Neuronal stem cell (in vitro differentiated cells): ENCODE measurements at regions not wholly inside any gene's neighbourhood (a gene's known extent, or its start where the extent isn't known, plus 50 kb on each side); places are given as distances from the start of the nearest gene placed in this dataset.
A peak's percentile ranks its signal among the peaks of the same experiment; 100 is the strongest.

Experiments
- DNase-seq: peaks from one replicate; pipeline ENCODE4 v3.0.0-alpha.2; 2013; ENCODE audit warnings: low spot score
- H2AFZ ChIP-seq: one replicate; pipeline ENCODE4 v1.6.1; 2013; ENCODE audit warnings: mild to moderate bottlenecking, low read length, inconsistent platforms
- H2AK5ac ChIP-seq: 2 replicates; pipeline ENCODE4 v1.6.1; 2013; ENCODE audit warnings: low read depth, mild to moderate bottlenecking, inconsistent platforms, low read length, moderate library complexity, mixed read lengths
- H2BK120ac ChIP-seq: 2 replicates; pipeline ENCODE4 v1.6.1; 2013; ENCODE audit warnings: low read depth, mild to moderate bottlenecking, inconsistent platforms, low read length, moderate library complexity, mixed read lengths
- H2BK12ac ChIP-seq: one replicate; pipeline ENCODE4 v1.6.1; 2013; ENCODE audit warnings: low read length, inconsistent platforms
- H2BK15ac ChIP-seq: 2 replicates; pipeline ENCODE4 v1.6.1; 2013; ENCODE audit warnings: mild to moderate bottlenecking, low read length, inconsistent platforms, mixed read lengths
- H2BK5ac ChIP-seq: one replicate; pipeline ENCODE4 v1.6.1; 2013; ENCODE audit warnings: inconsistent platforms, mild to moderate bottlenecking, low read length, moderate library complexity
- H3K14ac ChIP-seq: one replicate; pipeline ENCODE4 v1.6.1; 2013; ENCODE audit warnings: low read length, inconsistent platforms
- H3K18ac ChIP-seq: 2 replicates; pipeline ENCODE4 v1.6.1; 2013; ENCODE audit warnings: low read length, inconsistent platforms
- H3K23ac ChIP-seq: 2 replicates; pipeline ENCODE4 v1.6.1; 2013; ENCODE audit warnings: low read depth, mild to moderate bottlenecking, mixed read lengths, low read length, inconsistent platforms; ENCODE audit not compliant: poor library complexity
- H3K27ac ChIP-seq: replicated peaks from 3 replicates; pipeline ENCODE4 v1.5.1; 2013; ENCODE audit warnings: low read length, inconsistent platforms
- H3K27me3 ChIP-seq, 3 experiments: 2 replicates each; pipeline ENCODE4 v1.6.1; 2013; ENCODE audit warnings: low read length in 3 of 3, mild to moderate bottlenecking in 2 of 3, inconsistent platforms in 1 of 3, low read depth in 1 of 3, mixed read lengths in 1 of 3, moderate library complexity in 1 of 3; ENCODE audit not compliant: control insufficient read depth in 3 of 3, insufficient read depth in 3 of 3
- H3K36me3 ChIP-seq, 2 donors: replicated peaks in 1 of 2; 2 replicates each; pipeline ENCODE4 v1.6.1; 2013; ENCODE audit warnings: low read length in 2 of 2; ENCODE audit not compliant: control insufficient read depth in 2 of 2, insufficient read depth in 2 of 2
- H3K4ac ChIP-seq: 2 replicates; pipeline ENCODE4 v1.6.1; 2013; ENCODE audit warnings: inconsistent platforms, mild to moderate bottlenecking, low read length, moderate library complexity
- H3K4me1 ChIP-seq, 2 donors: 1 replicate in 1 of 2; 2 replicates in 1 of 2; pipeline ENCODE4 v1.6.1; 2013; ENCODE audit warnings: low read length in 2 of 2, low read depth in 1 of 2; ENCODE audit not compliant: control insufficient read depth in 2 of 2, insufficient read depth in 1 of 2
- H3K4me2 ChIP-seq: one replicate; pipeline ENCODE4 v1.6.1; 2013; ENCODE audit warnings: mild to moderate bottlenecking, low read length, inconsistent platforms; ENCODE audit not compliant: insufficient read depth, poor library complexity, severe bottlenecking
- H3K4me3 ChIP-seq, 2 donors: 2 replicates each; pipeline ENCODE4 v1.5.1; 2013; ENCODE audit warnings: low read length in 2 of 2, mild to moderate bottlenecking in 2 of 2, inconsistent platforms in 1 of 2, moderate library complexity in 1 of 2
- H3K79me1 ChIP-seq: one replicate; pipeline ENCODE4 v1.6.1; 2013; ENCODE audit warnings: low read depth, mild to moderate bottlenecking, inconsistent platforms, low read length, moderate library complexity
- H3K9ac ChIP-seq: one replicate; pipeline ENCODE4 v1.6.1; 2013; ENCODE audit warnings: mild to moderate bottlenecking, low read depth, low read length, inconsistent platforms; ENCODE audit not compliant: poor library complexity
- H3K9me3 ChIP-seq, 2 donors: replicated peaks in 1 of 2; 2 replicates each; pipeline versions ENCODE3 to v1.6.1; 2013; ENCODE audit warnings: low read length in 2 of 2, mild to moderate bottlenecking in 2 of 2, inconsistent platforms in 1 of 2, low read depth in 1 of 2, mixed read lengths in 1 of 2, moderate library complexity in 1 of 2; ENCODE audit not compliant: control insufficient read depth in 2 of 2, insufficient read depth in 1 of 2
- H4K8ac ChIP-seq: one replicate; pipeline ENCODE4 v1.6.1; 2013; ENCODE audit warnings: low read depth, mild to moderate bottlenecking, inconsistent platforms, low read length, moderate library complexity
- H4K91ac ChIP-seq: one replicate; pipeline ENCODE4 v1.6.1; 2013; ENCODE audit warnings: low read length, low read depth, mild to moderate bottlenecking, inconsistent platforms; ENCODE audit not compliant: poor library complexity
- WGBS, 2 donors: extraction: QIAGEN DNeasy Blood & Tissue Kit; methylation state at CpG; one replicate each; pipeline ENCODE4 v1.1.7; 2013; ENCODE audit warnings: missing lambda C conversion rate in 2 of 2, mixed read lengths in 1 of 2; ENCODE audit not compliant: insufficient read length in 2 of 2, insufficient replicate concordance in 1 of 2; ENCODE audit errors: extremely low coverage in 2 of 2; 5-methylcytosine and 5-hydroxymethylcytosine counted together

GRCh38 chr12:59168647-59169046, 248.3 kb upstream of the LRIG3 start:
- Histone ChIP-seq H4K91ac (no peak overlapping the region), H3K27ac (no peak overlapping the region), H2AFZ (no peak overlapping the region), H3K4me1 (peaks cover 0 to 3% of the 10 kb centered on the region in 2 donors), H2AK5ac (no peak overlapping the region), H2BK12ac (no peak overlapping the region), H2BK15ac (no peak overlapping the region), H2BK5ac (no peak overlapping the region), H3K18ac (no peak overlapping the region), H2BK120ac (no peak overlapping the region), H3K79me1 (no peaks in the 10 kb centered on the region), H4K8ac (no peak overlapping the region), H3K4me3 (no peak overlapping the region), H3K9ac (no peak overlapping the region), H3K23ac (no peak overlapping the region), H3K4me2 (no peak overlapping the region), H3K14ac (no peak overlapping the region), H3K9me3 (no peaks in the 10 kb centered on the region), H3K4ac (no peak overlapping the region), H3K36me3 (no peaks in the 10 kb centered on the region), H3K27me3 (no peaks in the 10 kb centered on the region)
- DNase-seq: no peak
- WGBS, 2 donors: no CpG with 5 or more reads among the region's 2 CpGs

GRCh38 chr12:59166457-59166856, 246.2 kb upstream of the LRIG3 start:
- WGBS, 2 donors: no CpG with 5 or more reads among the region's 1 CpG
- no peaks in the 10 kb centered on the region for H3K36me3 ChIP-seq
- H3K27me3 ChIP-seq: no peaks in the 10 kb centered on the region
- H4K8ac ChIP-seq: no peak overlapping the region
- H2BK120ac ChIP-seq: no peak overlapping the region
- H2AFZ ChIP-seq: no peak overlapping the region
- no peak overlapping the region for H2BK5ac ChIP-seq
- H3K4me2 ChIP-seq: no peak overlapping the region
- H3K14ac ChIP-seq: no peak overlapping the region
- H2AK5ac ChIP-seq: no peak overlapping the region
- no peak overlapping the region for H3K4ac ChIP-seq
- H3K18ac ChIP-seq: no peak overlapping the region
- no peak for DNase-seq
- H2BK12ac ChIP-seq: no peak overlapping the region
- no peak overlapping the region for H3K27ac ChIP-seq
- H3K4me3 ChIP-seq: no peak overlapping the region
- peaks cover 0 to 3% of the 10 kb centered on the region in 2 donors for H3K4me1 ChIP-seq
- no peak overlapping the region for H3K9ac ChIP-seq
- H2BK15ac ChIP-seq: no peak overlapping the region
- no peaks in the 10 kb centered on the region for H3K79me1 ChIP-seq
- H4K91ac ChIP-seq: no peak overlapping the region
- H3K9me3 ChIP-seq: no peaks in the 10 kb centered on the region
- H3K23ac ChIP-seq: no peak overlapping the region

- Histone ChIP-seq H2BK5ac (no peak overlapping the region), H3K9me3 (no peaks in the 10 kb centered on the region), H3K4me3 (no peak overlapping the region), H4K8ac (no peak overlapping the region), H2BK12ac (no peak overlapping the region), H2BK15ac (no peak overlapping the region), H3K79me1 (no peaks in the 10 kb centered on the region), H3K27me3 (no peaks in the 10 kb centered on the region), H3K9ac (no peak overlapping the region), H3K4me1 (peaks cover 0 to 3% of the 10 kb centered on the region in 2 donors), H3K36me3 (no peaks in the 10 kb centered on the region), H3K27ac (no peak overlapping the region), H4K91ac (no peak overlapping the region), H3K4ac (no peak overlapping the region), H3K14ac (no peak overlapping the region), H2AK5ac (no peak overlapping the region), H2AFZ (no peak overlapping the region), H3K18ac (no peak overlapping the region), H3K4me2 (no peak overlapping the region), H3K23ac (no peak overlapping the region), H2BK120ac (no peak overlapping the region)
- WGBS, 2 donors: no CpG with 5 or more reads among the region's 4 CpGs
- peak; percentile 12 for DNase-seq
Measured at GRCh38 chr12:59164991-59165718, 244.9 kb upstream of the LRIG3 start.

- Histone ChIP-seq H2BK120ac (no peak overlapping the region), H3K23ac (no peak overlapping the region), H3K27me3 (no peaks in the 10 kb centered on the region), H3K27ac (no peak overlapping the region), H2AK5ac (no peak overlapping the region), H3K4ac (no peak overlapping the region), H4K8ac (no peak overlapping the region), H3K9ac (no peak overlapping the region), H3K14ac (no peak overlapping the region), H2AFZ (no peak overlapping the region), H3K18ac (no peak overlapping the region), H2BK12ac (no peak overlapping the region), H3K36me3 (no peaks in the 10 kb centered on the region), H3K9me3 (no peaks in the 10 kb centered on the region), H3K4me1 (peaks cover 0 to 3% of the 10 kb centered on the region in 2 donors), H2BK15ac (no peak overlapping the region), H2BK5ac (no peak overlapping the region), H3K4me3 (no peak overlapping the region), H3K79me1 (no peaks in the 10 kb centered on the region), H4K91ac (no peak overlapping the region), H3K4me2 (no peak overlapping the region)
- DNase-seq: no peak
Measured at GRCh38 chr12:59164226-59164625, 243.9 kb upstream of the LRIG3 start.
